Activated CD4-positive, alpha-beta memory T cell treated with anti-CD3 and anti-CD28 coated beads, Interleukin-2, amount 10 ng/mL, durations not matched to agents 7 days and 5 days (primary cell): ENCODE measurements at regions not wholly inside any gene's neighbourhood (a gene's known extent, or its start where the extent isn't known, plus 50 kb on each side); places are given as distances from the start of the nearest gene placed in this dataset.

Source experiments
- CTCF ChIA-PET: fragments of 350-600 bp; sonication (Branson Sonifier 250); formaldehyde crosslinking; loops from one replicate; lab custom pipeline; 2021; ENCODE audit warnings: antibody characterized with exemption, inconsistent platforms; lab: Charles Lee
- POLR2A ChIA-PET: fragments of 350-600 bp; sonication (Branson Sonifier 250); formaldehyde crosslinking; loops from one replicate; lab custom pipeline; 2021; ENCODE audit warnings: antibody characterized with exemption; lab: Charles Lee
- DNase-seq: peaks from one replicate; pipeline ENCODE4 v3.0.0-alpha.2; 2020
- H3K27ac Mint-ChIP-seq: one replicate; pipeline ENCODE4 v1.8.0; 2021; ENCODE audit warnings: mild to moderate bottlenecking, mixed read lengths
- H3K27me3 Mint-ChIP-seq: one replicate; pipeline ENCODE4 v1.8.0; 2021; ENCODE audit warnings: mixed read lengths
- H3K36me3 Mint-ChIP-seq: one replicate; pipeline ENCODE4 v1.8.0; 2021; ENCODE audit warnings: low read depth, mixed read lengths
- H3K4me1 Mint-ChIP-seq: one replicate; pipeline ENCODE4 v1.8.0; 2021; ENCODE audit warnings: mixed read lengths
- H3K4me3 Mint-ChIP-seq: one replicate; pipeline ENCODE4 v1.8.0; 2021; ENCODE audit warnings: mild to moderate bottlenecking, mixed read lengths
- H3K9me3 Mint-ChIP-seq: one replicate; pipeline ENCODE4 v1.8.0; 2021; ENCODE audit warnings: mixed read lengths

DNA sequence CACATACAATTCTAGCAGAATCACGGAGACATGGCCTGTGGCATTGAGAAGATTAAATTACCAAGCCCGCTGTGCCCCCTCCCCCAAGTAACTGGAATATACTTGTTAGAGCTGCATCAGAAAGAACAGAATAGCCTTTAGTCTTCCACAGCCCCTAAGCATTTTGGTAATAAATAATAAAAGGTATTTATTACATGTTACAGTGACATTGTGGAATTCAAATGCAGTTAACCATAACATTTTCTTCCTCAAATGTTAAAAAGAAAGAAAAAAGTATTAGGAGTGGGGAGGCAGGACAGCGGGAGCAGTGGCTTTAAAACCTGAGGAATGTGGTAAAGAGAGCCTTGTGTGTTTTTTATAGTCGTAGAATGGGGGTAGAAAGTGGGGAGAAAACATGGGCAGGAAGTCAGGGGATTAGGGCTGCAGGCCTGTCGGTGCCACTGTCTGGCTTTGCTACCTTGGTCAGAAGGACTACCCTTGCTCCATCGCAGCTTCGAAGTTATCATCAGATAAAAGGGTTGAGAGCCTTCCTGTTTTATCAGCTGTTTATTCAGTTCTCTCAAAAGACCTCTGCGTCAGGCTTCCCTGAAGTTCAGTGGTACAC lies 255.9 kb downstream of the MSRB3 start:
- no peak for DNase-seq
- H3K36me3 Mint-ChIP-seq = no peaks in the 10 kb centered on the region
- CTCF ChIA-PET = no interaction called here
- H3K4me3 Mint-ChIP-seq = no peak overlapping the region
- peaks cover 5% of the 10 kb centered on the region for H3K9me3 Mint-ChIP-seq
- no peaks in the 10 kb centered on the region for H3K4me1 Mint-ChIP-seq
- POLR2A ChIA-PET = no interaction called here
- H3K27ac Mint-ChIP-seq = no peak overlapping the region
- H3K27me3 Mint-ChIP-seq = no peaks in the 10 kb centered on the region

DNA sequence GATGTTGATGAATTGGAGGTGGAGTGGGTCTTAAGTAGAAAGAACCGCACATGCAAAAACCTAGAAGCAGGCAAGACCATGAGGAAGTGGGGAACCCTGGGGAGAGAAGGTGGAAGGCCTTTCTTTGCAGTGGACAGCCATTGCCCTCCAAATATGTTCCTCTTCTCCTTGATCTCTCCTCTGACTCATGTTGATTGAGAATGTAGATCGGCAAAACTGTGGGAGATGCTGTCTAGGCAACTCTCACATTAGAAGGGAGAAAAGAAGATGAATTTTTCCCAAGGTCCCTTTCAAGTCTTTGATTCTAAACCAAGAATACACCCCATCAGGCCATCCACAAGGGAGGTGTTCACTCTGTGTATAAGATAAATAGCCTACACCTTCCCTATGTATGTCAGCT lies 257.5 kb downstream of the MSRB3 start:
- CTCF ChIA-PET = no interaction called here
- no peak overlapping the region for H3K27ac Mint-ChIP-seq

DNA sequence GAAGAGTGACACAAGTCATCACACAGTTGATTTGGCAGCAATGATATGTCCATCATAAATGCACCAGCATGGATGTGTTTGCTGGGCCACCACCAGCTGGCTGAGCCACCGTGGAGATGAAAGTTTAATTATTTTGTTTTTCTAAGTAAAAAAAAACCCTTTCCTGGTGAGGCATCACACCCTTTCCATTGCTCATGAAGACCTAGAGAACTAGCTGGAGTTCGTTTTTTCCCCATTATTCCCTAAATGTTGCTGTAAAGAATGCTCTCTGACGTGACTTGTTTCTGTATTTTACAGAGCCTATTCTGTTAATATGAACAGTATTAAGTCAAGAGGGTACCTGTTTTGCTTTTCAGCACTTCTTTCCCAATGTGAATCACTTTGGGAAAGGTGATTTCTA lies 257.9 kb downstream of the MSRB3 start:
- CTCF ChIA-PET = no interaction called here
- H3K36me3 Mint-ChIP-seq = no peaks in the 10 kb centered on the region
- DNase-seq = no peak
- POLR2A ChIA-PET = no interaction called here
- no peak overlapping the region for H3K27ac Mint-ChIP-seq
- H3K9me3 Mint-ChIP-seq = peaks cover 10% of the 10 kb centered on the region
- H3K4me1 Mint-ChIP-seq = no peaks in the 10 kb centered on the region
- H3K4me3 Mint-ChIP-seq = no peak overlapping the region
- no peaks in the 10 kb centered on the region for H3K27me3 Mint-ChIP-seq

More for the DNA sequence above, 257.5 kb downstream of the MSRB3 start:
- Mint-ChIP-seq H3K27me3 (no peaks in the 10 kb centered on the region), H3K36me3 (no peaks in the 10 kb centered on the region), H3K9me3 (peaks cover 10% of the 10 kb centered on the region), H3K4me3 (no peak overlapping the region), H3K4me1 (no peaks in the 10 kb centered on the region)
- POLR2A ChIA-PET = no interaction called here
- DNase-seq = no peak

DNA sequence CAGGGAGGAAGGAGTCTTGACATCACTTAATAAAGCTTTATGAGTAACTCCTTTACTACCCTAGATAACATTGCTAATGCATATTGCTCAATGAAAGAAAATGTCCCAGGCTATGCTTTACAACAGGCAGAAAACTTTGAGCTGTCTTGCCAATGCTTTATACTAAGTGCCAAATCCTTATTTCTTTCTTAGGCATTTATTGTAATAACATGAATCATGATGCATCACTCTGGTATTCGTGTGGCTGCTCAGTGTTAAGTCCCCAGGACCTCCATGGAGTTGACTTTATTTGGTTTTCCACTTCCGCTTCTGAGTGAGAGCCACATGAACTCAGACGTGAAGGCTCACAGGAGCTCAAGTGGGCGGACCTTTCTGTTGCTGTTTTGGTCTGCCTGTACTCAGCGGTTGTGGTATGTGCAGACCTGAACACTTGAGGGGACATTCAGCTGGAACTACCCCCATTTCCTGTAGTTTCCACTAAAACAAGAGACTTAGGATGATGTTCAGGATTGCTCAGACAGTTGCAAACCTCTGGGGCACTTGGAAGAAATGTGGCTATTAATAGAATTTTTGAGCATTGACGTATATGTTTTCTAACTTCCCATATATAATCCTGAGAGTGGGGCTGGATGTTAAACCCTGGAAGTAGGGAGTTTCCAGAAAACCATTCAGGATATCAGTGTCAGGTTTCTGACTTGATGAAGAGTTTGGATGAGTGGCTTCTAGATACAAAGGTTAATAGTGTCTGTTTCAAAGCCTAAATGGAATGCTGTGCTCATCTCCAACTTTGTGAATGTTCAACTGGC lies 258.6 kb downstream of the MSRB3 start:
- Mint-ChIP-seq H3K27ac (no peak overlapping the region), H3K4me3 (no peak overlapping the region), H3K27me3 (no peaks in the 10 kb centered on the region), H3K36me3 (no peaks in the 10 kb centered on the region), H3K9me3 (peaks cover 10% of the 10 kb centered on the region), H3K4me1 (no peaks in the 10 kb centered on the region)
- DNase-seq = no peak
- POLR2A ChIA-PET = no interaction called here
- CTCF ChIA-PET = no interaction called here

DNA sequence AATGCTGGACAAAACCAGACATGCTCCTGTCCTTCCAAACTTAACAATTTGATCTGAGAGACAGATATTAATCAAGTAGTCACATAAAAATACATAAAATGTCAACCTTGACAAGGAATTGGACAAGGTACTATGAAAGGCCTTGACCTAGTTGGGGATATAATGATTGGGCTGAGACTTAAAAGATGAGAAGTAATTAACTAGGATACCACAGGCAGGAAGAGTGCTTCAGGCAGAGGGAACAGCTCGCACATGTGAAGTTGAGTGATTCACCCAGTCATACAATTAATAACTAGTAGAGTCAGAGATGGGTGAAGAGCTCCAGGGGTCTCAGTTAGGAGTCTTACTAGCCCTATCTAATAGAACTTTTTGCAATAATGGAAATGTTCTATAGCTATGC lies 259.5 kb downstream of the MSRB3 start:
- ChIA-PET CTCF (no interaction called here), POLR2A (no interaction called here)
- no peak overlapping the region for H3K4me3 Mint-ChIP-seq
- H3K27ac Mint-ChIP-seq = no peak overlapping the region
- H3K36me3 Mint-ChIP-seq = no peaks in the 10 kb centered on the region
- peaks cover 10% of the 10 kb centered on the region for H3K9me3 Mint-ChIP-seq
- H3K4me1 Mint-ChIP-seq = no peaks in the 10 kb centered on the region
- DNase-seq = no peak
- no peaks in the 10 kb centered on the region for H3K27me3 Mint-ChIP-seq

DNA sequence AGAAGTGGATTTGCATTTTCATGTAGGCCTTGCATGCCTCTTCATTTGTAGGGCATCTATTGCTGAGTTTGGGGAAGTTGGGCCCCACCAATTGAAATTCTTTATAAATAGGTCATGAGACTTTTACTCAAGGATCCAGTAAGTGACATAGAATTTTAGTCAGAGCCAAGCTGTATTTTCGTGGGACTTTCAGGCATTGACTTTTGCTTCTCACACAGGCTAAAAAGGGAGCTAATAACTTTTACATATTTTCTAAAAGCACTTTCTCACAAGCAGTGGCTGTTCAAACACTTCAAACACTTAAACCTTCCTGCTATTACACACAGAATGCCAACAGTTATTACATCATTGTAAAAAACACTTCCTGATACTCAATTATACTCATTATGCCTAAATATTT lies 260.5 kb downstream of the MSRB3 start:
- Mint-ChIP-seq H3K4me3 (no peak overlapping the region), H3K36me3 (no peaks in the 10 kb centered on the region), H3K27me3 (no peaks in the 10 kb centered on the region), H3K4me1 (no peaks in the 10 kb centered on the region), H3K27ac (no peak overlapping the region), H3K9me3 (peaks cover 10% of the 10 kb centered on the region)
- no peak for DNase-seq
- ChIA-PET CTCF (no interaction called here), POLR2A (no interaction called here)

DNA sequence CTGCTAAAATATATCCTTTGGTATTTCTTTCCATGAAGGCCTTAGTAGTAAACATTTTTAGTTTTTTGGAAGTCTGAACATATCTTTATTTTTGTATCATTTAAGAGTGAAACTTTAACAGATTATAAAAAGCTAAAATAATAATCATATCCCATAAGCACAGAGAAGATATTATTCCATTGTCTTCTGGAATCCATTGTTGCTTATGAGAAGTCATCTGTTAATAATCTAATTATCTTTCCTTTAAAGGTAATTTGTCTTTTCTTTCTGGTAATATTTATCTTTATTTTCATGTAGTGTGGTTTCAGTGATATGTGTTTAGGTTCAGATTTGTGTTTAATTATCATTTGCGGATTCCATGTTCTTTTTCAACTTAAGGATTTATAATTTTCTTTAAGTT lies 261.7 kb downstream of the MSRB3 start:
- Mint-ChIP-seq H3K4me3 (no peak overlapping the region), H3K4me1 (no peaks in the 10 kb centered on the region), H3K36me3 (no peaks in the 10 kb centered on the region), H3K27ac (no peak overlapping the region), H3K27me3 (no peaks in the 10 kb centered on the region), H3K9me3 (peaks cover 10% of the 10 kb centered on the region)
- CTCF ChIA-PET = interaction anchor here (0.6 kb wide), 1 partner anchor 17 kb away, joined by 3 read pairs; no protein-coding TSS in a partner anchor
- no peak for DNase-seq
- POLR2A ChIA-PET = no interaction called here

DNA sequence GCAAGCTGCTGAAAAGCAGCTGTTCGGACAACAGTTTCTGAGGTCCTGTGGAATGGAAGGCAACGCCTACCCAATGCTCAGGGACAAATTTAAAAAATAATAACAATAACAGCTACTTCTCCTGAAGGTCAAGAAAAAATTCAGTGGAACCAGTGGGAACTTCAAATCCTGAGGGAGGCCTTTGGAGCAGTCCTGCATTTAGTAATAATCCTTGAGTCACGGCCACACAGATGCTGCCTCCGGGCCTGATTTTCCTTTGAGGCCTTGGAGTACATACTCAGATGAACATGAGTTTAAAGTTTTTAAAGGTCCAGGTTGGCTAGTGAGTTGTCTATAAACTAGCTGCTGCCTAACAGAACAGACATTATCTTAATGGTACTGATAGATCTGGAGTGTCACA lies 268.0 kb downstream of the MSRB3 start:
- H3K9me3 Mint-ChIP-seq = peaks cover 2% of the 10 kb centered on the region

DNA sequence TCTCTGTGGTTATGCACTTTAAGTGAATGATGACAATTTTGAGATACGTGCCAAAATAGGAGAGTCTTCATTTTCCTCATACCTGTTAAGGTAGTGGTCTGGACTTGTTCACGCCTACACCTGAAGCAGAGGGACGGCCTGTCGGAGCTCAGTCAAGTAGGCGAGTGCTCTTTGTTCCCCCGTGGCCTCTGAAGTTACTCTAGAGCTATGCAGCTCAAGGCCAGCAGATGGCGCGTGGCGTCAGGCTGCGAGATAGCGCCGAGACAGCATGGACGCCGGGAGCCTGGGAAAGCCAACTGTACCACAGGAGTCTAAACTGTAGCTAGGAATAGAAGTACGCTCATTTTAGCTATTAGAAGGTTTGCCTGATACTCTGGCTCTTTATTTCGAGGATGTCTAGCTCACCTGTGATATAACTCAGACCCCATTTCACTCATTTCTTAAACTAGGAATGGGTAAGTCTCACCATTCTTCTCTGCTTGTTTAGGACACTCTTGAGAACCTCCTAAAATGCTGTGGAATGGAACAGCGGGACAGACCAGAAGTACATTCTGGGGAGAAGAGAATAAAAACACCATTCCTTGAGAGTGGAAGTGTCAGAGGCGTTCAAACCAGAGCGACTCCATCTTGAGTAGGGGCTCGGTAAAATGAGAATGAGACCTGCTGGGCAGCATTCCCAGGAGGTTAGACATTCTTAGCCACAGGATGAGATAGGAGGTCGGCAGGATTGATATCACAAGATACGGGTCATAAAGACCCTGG lies 267.4 kb upstream of the HMGA2 start:
- POLR2A ChIA-PET = no interaction called here
- DNase-seq = peak; percentile 56
- H3K4me3 Mint-ChIP-seq = no peak overlapping the region
- no peaks in the 10 kb centered on the region for H3K27me3 Mint-ChIP-seq
- CTCF ChIA-PET = interaction anchor here (0.7 to 1.2 kb wide), 16 partner anchors 9 to 665 kb away, joined by 3 to 8 read pairs (median 3); no protein-coding TSS in a partner anchor
- no peaks in the 10 kb centered on the region for H3K4me1 Mint-ChIP-seq
- no peaks in the 10 kb centered on the region for H3K9me3 Mint-ChIP-seq
- no peaks in the 10 kb centered on the region for H3K36me3 Mint-ChIP-seq
- H3K27ac Mint-ChIP-seq = no peak overlapping the region

More for the DNA sequence above, 268.0 kb downstream of the MSRB3 start:
- ChIA-PET POLR2A (no interaction called here), CTCF (interaction anchor here (1.5 kb wide), 1 partner anchor 10 kb away, joined by 6 read pairs; no protein-coding TSS in a partner anchor)
- no peak for DNase-seq
- H3K27ac Mint-ChIP-seq = no peak overlapping the region
- H3K27me3 Mint-ChIP-seq = no peaks in the 10 kb centered on the region
- no peaks in the 10 kb centered on the region for H3K36me3 Mint-ChIP-seq
- no peaks in the 10 kb centered on the region for H3K4me1 Mint-ChIP-seq
- no peak overlapping the region for H3K4me3 Mint-ChIP-seq

DNA sequence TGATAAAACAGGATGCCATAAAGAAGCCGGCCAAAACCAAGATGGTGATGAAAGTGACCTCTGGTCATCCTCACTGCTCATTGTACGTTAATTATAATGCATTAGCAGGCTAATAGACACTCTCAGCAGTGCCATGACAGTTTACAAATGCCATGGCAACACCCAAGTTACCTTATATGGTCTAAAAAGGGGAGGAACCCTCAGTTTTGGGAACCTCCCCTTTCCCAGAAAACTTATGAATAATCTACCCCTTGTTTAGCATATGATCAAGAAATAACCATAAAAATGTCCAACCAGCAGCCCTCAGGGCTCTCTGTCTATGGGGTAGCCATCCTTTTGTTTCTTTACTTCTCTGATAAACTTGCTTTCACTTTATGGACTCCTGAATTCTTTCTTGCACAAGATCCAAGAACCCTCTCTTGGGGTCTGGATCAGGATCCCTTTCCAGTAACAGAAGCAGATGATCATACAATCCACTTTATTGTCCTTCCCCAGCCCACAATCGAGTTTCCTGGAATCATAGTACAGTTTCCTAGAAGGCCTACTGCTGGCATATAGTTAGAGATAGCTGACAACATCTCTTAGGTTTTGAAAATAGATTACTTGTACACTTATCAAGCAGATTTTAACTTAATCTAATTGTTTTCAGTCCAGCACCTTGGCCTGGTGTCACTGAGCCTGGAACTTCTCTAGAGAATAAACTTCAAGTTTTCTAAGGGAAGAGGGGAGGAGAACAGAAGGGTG lies 266.7 kb upstream of the HMGA2 start:
- no peaks in the 10 kb centered on the region for H3K27me3 Mint-ChIP-seq
- H3K36me3 Mint-ChIP-seq = no peaks in the 10 kb centered on the region
- H3K4me3 Mint-ChIP-seq = no peak overlapping the region
- POLR2A ChIA-PET = no interaction called here
- no peaks in the 10 kb centered on the region for H3K9me3 Mint-ChIP-seq
- no peak for DNase-seq
- H3K4me1 Mint-ChIP-seq = no peaks in the 10 kb centered on the region
- H3K27ac Mint-ChIP-seq = no peak overlapping the region
- CTCF ChIA-PET = interaction anchor here (0.7 to 1.2 kb wide), 8 partner anchors 8 to 530 kb away, joined by 3 to 8 read pairs (median 4); no protein-coding TSS in a partner anchor

DNA sequence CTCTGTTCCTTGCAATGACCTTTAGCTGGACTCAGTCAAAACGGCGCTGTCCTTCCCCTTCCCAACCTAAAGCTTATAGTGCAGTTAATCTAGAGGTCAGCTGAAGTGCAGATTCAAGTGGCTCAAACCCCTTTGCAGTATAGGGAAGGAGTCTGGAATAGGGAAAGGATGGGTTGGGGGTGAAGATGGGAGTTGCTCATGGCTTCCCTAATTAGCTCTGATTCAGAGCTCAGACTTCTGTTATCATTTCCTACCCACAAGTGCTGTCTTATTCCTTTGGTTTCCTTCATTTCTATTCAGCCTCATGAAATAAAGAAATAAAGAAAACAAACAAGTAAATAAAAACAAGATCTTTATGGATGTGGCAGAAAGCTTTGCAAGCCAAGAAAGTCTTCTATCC lies 264.0 kb upstream of the HMGA2 start:
- Mint-ChIP-seq H3K27me3 (no peaks in the 10 kb centered on the region), H3K4me1 (no peaks in the 10 kb centered on the region), H3K36me3 (no peaks in the 10 kb centered on the region), H3K4me3 (no peak overlapping the region), H3K27ac (no peak overlapping the region), H3K9me3 (no peaks in the 10 kb centered on the region)
- DNase-seq = no peak
- ChIA-PET POLR2A (no interaction called here), CTCF (no interaction called here)

DNA sequence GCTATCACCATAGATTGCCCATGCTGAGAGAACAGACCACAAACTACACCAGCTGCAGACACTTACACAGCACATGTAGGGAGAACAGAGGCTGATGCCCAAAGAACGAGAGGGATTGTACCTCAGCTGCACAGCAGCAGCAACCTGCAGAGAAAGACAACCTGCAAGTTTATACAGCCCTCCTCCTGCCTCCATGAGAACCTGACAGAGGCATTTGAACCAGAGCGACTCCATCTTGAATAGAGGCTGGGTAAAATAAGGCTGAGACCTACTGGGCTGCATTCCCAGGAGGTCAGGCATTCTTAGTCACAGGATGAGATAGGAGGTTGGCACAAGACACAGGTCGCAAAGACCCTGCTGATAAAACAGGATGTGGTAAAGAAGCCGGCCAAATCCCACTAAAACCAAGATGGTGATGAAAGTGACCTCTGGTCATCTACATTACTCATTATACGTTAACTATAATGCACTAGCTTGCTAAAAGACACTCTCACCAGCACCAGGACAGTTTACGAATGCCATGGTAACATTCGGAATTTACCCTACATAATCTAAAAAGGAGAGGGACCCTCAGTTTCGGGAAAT lies 262.4 kb upstream of the HMGA2 start:
- POLR2A ChIA-PET = no interaction called here
- H3K27ac Mint-ChIP-seq = no peak overlapping the region
- no peaks in the 10 kb centered on the region for H3K4me1 Mint-ChIP-seq
- H3K36me3 Mint-ChIP-seq = no peaks in the 10 kb centered on the region
- peaks cover under 1% of the 10 kb centered on the region for H3K27me3 Mint-ChIP-seq
- no peaks in the 10 kb centered on the region for H3K9me3 Mint-ChIP-seq
- CTCF ChIA-PET = no interaction called here
- no peak overlapping the region for H3K4me3 Mint-ChIP-seq
- no peak for DNase-seq
